HEK293 (cell line): ENCODE measurements at regions not wholly inside any gene's neighbourhood (a gene's known extent, or its start where the extent isn't known, plus 50 kb on each side); places are given as distances from the start of the nearest gene placed in this dataset.

Experiments
- CTCF ChIA-PET: fragments of 350-600 bp; formaldehyde crosslinking; extraction: SDS; loops from one replicate; lab custom pipeline; 2021; ENCODE audit warnings: antibody characterized with exemption; lab: Yijun Ruan, JAX
- POLR2A ChIA-PET: fragments of 300-600 bp; formaldehyde crosslinking; extraction: SDS; loops from one replicate; lab custom pipeline; 2020; ENCODE audit warnings: antibody characterized with exemption, inconsistent platforms; lab: Yijun Ruan, JAX
- H3K27ac ChIP-seq: fragments of 200-500 bp; sonication (Bioruptor generic); 2 replicates; pipeline ENCODE4 v1.5.1; 2014; ENCODE audit warnings: low read depth, low read length, control low read depth, inconsistent platforms; ENCODE audit errors: extremely low read depth
- H3K36me3 ChIP-seq, 2 experiments: fragments of 200-500 bp in 1 of 2; sonication (Bioruptor generic) in 1 of 2; 1 replicate in 1 of 2; 2 replicates in 1 of 2; pipeline ENCODE4 v1.5.1; 2014 to 2017; ENCODE audit warnings: inconsistent platforms in 2 of 2, low read length in 2 of 2; ENCODE audit not compliant: control insufficient read depth in 2 of 2, insufficient read depth in 1 of 2
- H3K4me1 ChIP-seq: fragments of 200-500 bp; sonication (Bioruptor generic); 2 replicates; pipeline ENCODE4 v1.5.1; 2014; ENCODE audit warnings: mild to moderate bottlenecking, low read length, inconsistent platforms; ENCODE audit not compliant: control insufficient read depth, insufficient read depth
- H3K4me3 ChIP-seq: 2 replicates; pipeline ENCODE4 v1.5.1; 2011; ENCODE audit warnings: low read depth, mild to moderate bottlenecking, control low read depth, low read length, moderate library complexity
- H3K9me3 ChIP-seq: fragments of 200-500 bp; sonication (Bioruptor generic); 2 replicates; pipeline ENCODE4 v1.5.1; 2014; ENCODE audit warnings: low read depth, low read length, inconsistent platforms; ENCODE audit not compliant: control insufficient read depth, insufficient read depth
- GFI1B ChIP-seq: fragments of 450-650 bp; formaldehyde crosslinking; IDR thresholded peaks from 2 replicates; pipeline ENCODE4 v1.5.1; 2016; ENCODE audit warnings: missing biosample characterization, missing genetic modification characterization
- GLI4 ChIP-seq: fragments of 450-650 bp; formaldehyde crosslinking; IDR thresholded peaks from 2 replicates; pipeline ENCODE4 v1.5.1; 2016; ENCODE audit warnings: missing biosample characterization, missing genetic modification characterization
- HOXD13 ChIP-seq: sonication (generic); formaldehyde crosslinking; IDR thresholded peaks from 2 replicates; pipeline ENCODE4 v1.8.0; 2022; ENCODE audit warnings: missing genetic modification reagents, borderline replicate concordance
- KLF8 ChIP-seq: fragments of 450-650 bp; formaldehyde crosslinking; IDR thresholded peaks from 2 replicates; pipeline ENCODE4 v1.5.1; 2016; ENCODE audit warnings: missing biosample characterization, missing genetic modification characterization
- ZNF146 ChIP-seq: fragments of 450-650 bp; formaldehyde crosslinking; IDR thresholded peaks from 2 replicates; pipeline ENCODE4 v1.5.1; 2016; ENCODE audit warnings: missing biosample characterization, missing genetic modification characterization
- ZNF211 ChIP-seq: fragments of 450-650 bp; formaldehyde crosslinking; IDR thresholded peaks from 2 replicates; pipeline ENCODE4 v1.5.1; 2016; ENCODE audit warnings: low read depth, missing biosample characterization, missing genetic modification characterization
- ZNF239 ChIP-seq: fragments of 450-650 bp; formaldehyde crosslinking; IDR thresholded peaks from 2 replicates; pipeline ENCODE4 v1.5.1; 2016; ENCODE audit warnings: missing biosample characterization, missing genetic modification characterization
- ZNF302 ChIP-seq: fragments of 450-650 bp; formaldehyde crosslinking; IDR thresholded peaks from 2 replicates; pipeline ENCODE4 v1.5.1; 2016; ENCODE audit warnings: missing biosample characterization, missing genetic modification characterization, low read depth
- ZNF391 ChIP-seq: fragments of 450-650 bp; formaldehyde crosslinking; IDR thresholded peaks from 2 replicates; pipeline ENCODE4 v1.5.1; 2016; ENCODE audit warnings: low read depth, missing biosample characterization, missing genetic modification characterization, borderline replicate concordance
- ZNF394 ChIP-seq: fragments of 450-650 bp; formaldehyde crosslinking; IDR thresholded peaks from 2 replicates; pipeline ENCODE4 v1.5.1; 2016; ENCODE audit warnings: missing biosample characterization, missing genetic modification characterization, mild to moderate bottlenecking, moderate library complexity, borderline replicate concordance
- ZNF404 ChIP-seq: fragments of 450-650 bp; formaldehyde crosslinking; IDR thresholded peaks from 2 replicates; pipeline ENCODE4 v1.5.1; 2017; ENCODE audit warnings: missing biosample characterization, missing genetic modification characterization
- ZNF510 ChIP-seq: fragments of 450-650 bp; formaldehyde crosslinking; IDR thresholded peaks from 2 replicates; pipeline ENCODE4 v1.5.1; 2018; ENCODE audit warnings: mild to moderate bottlenecking, missing genetic modification characterization, missing biosample characterization; ENCODE audit not compliant: insufficient replicate concordance
- ZNF585B ChIP-seq: fragments of 450-650 bp; formaldehyde crosslinking; IDR thresholded peaks from 2 replicates; pipeline ENCODE4 v1.5.1; 2016; ENCODE audit warnings: missing biosample characterization, missing genetic modification characterization
- ZNF624 ChIP-seq: fragments of 450-650 bp; formaldehyde crosslinking; IDR thresholded peaks from 2 replicates; pipeline ENCODE4 v1.5.1; 2017; ENCODE audit warnings: missing biosample characterization, missing genetic modification characterization
- ZNF645 ChIP-seq: fragments of 450-650 bp; formaldehyde crosslinking; IDR thresholded peaks from 2 replicates; pipeline ENCODE4; 2016; ENCODE audit warnings: missing biosample characterization, missing genetic modification characterization
- TF ChIP-seq, protein P1 (sequence below): fragments of 450-650 bp; formaldehyde crosslinking; IDR thresholded peaks from 2 replicates; pipeline ENCODE4 v1.5.1; 2016; ENCODE audit warnings: missing biosample characterization, missing genetic modification characterization, borderline replicate concordance
- TF ChIP-seq, protein P2 (sequence below): fragments of 450-650 bp; formaldehyde crosslinking; IDR thresholded peaks from 2 replicates; pipeline ENCODE4 v1.5.1; 2016; ENCODE audit warnings: missing biosample characterization, missing genetic modification characterization
- TF ChIP-seq, protein P3 (sequence below): fragments of 450-650 bp; formaldehyde crosslinking; IDR thresholded peaks from 2 replicates; pipeline ENCODE4 v1.5.1; 2016; ENCODE audit warnings: missing biosample characterization, missing genetic modification characterization
- TF ChIP-seq, protein P4 (sequence below): fragments of 450-650 bp; formaldehyde crosslinking; IDR thresholded peaks from 2 replicates; pipeline ENCODE4 v1.5.1; 2016; ENCODE audit warnings: missing biosample characterization, missing genetic modification characterization
- TF ChIP-seq, protein P5 (sequence below): fragments of 450-650 bp; formaldehyde crosslinking; IDR thresholded peaks from 2 replicates; pipeline ENCODE4 v1.5.1; 2017; ENCODE audit warnings: missing biosample characterization, missing genetic modification characterization

DNA sequence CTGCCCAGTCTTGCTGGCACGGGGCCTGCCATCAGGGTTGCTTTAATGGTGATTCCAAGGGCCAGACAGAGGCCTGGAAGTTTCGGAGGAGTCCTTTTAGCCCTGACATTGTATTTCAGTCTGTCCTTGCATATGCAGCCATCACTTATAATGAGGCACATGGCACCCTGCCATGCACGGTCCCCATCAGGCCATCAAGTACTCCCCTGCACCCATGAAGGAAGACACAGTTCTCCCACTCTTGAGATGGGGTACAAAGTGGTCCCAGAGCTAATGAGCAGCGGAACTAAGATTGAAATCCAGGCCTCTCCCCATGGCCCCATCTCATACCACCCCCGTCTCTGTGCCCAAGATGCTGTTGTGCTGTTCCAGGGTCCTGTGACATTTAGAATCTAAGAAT lies 596.6 kb downstream of the PTPRU start:
- no peak for TF ChIP-seq GLI4 (tag by site-specific recombination)
- no peak for TF ChIP-seq ZNF624
- TF ChIP-seq ZNF645 (tag by site-specific recombination) = no peak
- TF ChIP-seq, protein P1, sequence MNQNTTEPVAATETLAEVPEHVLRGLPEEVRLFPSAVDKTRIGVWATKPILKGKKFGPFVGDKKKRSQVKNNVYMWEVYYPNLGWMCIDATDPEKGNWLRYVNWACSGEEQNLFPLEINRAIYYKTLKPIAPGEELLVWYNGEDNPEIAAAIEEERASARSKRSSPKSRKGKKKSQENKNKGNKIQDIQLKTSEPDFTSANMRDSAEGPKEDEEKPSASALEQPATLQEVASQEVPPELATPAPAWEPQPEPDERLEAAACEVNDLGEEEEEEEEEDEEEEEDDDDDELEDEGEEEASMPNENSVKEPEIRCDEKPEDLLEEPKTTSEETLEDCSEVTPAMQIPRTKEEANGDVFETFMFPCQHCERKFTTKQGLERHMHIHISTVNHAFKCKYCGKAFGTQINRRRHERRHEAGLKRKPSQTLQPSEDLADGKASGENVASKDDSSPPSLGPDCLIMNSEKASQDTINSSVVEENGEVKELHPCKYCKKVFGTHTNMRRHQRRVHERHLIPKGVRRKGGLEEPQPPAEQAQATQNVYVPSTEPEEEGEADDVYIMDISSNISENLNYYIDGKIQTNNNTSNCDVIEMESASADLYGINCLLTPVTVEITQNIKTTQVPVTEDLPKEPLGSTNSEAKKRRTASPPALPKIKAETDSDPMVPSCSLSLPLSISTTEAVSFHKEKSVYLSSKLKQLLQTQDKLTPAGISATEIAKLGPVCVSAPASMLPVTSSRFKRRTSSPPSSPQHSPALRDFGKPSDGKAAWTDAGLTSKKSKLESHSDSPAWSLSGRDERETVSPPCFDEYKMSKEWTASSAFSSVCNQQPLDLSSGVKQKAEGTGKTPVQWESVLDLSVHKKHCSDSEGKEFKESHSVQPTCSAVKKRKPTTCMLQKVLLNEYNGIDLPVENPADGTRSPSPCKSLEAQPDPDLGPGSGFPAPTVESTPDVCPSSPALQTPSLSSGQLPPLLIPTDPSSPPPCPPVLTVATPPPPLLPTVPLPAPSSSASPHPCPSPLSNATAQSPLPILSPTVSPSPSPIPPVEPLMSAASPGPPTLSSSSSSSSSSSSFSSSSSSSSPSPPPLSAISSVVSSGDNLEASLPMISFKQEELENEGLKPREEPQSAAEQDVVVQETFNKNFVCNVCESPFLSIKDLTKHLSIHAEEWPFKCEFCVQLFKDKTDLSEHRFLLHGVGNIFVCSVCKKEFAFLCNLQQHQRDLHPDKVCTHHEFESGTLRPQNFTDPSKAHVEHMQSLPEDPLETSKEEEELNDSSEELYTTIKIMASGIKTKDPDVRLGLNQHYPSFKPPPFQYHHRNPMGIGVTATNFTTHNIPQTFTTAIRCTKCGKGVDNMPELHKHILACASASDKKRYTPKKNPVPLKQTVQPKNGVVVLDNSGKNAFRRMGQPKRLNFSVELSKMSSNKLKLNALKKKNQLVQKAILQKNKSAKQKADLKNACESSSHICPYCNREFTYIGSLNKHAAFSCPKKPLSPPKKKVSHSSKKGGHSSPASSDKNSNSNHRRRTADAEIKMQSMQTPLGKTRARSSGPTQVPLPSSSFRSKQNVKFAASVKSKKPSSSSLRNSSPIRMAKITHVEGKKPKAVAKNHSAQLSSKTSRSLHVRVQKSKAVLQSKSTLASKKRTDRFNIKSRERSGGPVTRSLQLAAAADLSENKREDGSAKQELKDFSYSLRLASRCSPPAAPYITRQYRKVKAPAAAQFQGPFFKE (tag by site-specific recombination) = no peak
- TF ChIP-seq, protein P2, sequence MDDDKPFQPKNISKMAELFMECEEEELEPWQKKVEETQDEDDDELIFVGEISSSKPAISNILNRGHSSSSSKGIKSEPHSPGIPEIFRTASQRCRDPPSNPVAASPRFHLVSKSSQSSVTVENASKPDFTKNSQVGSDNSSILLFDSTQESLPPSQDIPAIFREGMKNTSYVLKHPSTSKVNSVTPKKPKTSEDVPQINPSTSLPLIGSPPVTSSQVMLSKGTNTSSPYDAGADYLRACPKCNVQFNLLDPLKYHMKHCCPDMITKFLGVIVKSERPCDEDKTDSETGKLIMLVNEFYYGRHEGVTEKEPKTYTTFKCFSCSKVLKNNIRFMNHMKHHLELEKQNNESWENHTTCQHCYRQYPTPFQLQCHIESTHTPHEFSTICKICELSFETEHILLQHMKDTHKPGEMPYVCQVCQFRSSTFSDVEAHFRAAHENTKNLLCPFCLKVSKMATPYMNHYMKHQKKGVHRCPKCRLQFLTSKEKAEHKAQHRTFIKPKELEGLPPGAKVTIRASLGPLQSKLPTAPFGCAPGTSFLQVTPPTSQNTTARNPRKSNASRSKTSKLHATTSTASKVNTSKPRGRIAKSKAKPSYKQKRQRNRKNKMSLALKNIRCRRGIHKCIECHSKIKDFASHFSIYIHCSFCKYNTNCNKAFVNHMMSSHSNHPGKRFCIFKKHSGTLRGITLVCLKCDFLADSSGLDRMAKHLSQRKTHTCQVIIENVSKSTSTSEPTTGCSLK = no peak
- TF ChIP-seq ZNF585B = no peak
- TF ChIP-seq, protein P3, sequence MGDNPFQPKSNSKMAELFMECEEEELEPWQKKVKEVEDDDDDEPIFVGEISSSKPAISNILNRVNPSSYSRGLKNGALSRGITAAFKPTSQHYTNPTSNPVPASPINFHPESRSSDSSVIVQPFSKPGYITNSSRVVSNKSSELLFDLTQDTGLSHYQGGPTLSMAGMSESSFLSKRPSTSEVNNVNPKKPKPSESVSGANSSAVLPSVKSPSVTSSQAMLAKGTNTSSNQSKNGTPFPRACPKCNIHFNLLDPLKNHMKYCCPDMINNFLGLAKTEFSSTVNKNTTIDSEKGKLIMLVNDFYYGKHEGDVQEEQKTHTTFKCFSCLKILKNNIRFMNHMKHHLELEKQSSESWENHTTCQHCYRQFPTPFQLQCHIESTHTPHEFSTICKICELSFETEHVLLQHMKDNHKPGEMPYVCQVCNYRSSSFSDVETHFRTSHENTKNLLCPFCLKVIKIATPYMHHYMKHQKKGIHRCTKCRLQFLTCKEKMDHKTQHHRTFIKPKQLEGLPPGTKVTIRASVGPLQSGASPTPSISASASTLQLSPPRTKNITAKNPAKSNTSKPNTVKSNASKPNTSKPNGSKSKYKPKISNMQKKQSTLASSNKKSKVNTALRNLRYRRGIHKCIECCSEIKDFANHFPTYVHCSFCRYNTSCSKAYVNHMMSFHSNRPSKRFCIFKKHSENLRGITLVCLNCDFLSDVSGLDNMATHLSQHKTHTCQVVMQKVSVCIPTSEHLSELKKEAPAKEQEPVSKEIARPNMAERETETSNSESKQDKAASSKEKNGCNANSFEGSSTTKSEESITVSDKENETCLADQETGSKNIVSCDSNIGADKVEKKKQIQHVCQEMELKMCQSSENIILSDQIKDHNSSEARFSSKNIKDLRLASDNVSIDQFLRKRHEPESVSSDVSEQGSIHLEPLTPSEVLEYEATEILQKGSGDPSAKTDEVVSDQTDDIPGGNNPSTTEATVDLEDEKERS (tag by site-specific recombination) = no peak
- no peak for TF ChIP-seq ZNF302 (tag by site-specific recombination)
- no peak for TF ChIP-seq ZNF391 (tag by site-specific recombination)
- no peak for TF ChIP-seq ZNF404 (tag by site-specific recombination)
- TF ChIP-seq ZNF239 (tag by site-specific recombination) = no peak
- TF ChIP-seq ZNF510 (tag by site-specific recombination) = no peak
- TF ChIP-seq ZNF146 (tag by site-specific recombination) = no peak
- TF ChIP-seq GFI1B (tag by site-specific recombination) = no peak
- no peak for TF ChIP-seq KLF8 (tag by site-specific recombination)
- TF ChIP-seq, protein P4, sequence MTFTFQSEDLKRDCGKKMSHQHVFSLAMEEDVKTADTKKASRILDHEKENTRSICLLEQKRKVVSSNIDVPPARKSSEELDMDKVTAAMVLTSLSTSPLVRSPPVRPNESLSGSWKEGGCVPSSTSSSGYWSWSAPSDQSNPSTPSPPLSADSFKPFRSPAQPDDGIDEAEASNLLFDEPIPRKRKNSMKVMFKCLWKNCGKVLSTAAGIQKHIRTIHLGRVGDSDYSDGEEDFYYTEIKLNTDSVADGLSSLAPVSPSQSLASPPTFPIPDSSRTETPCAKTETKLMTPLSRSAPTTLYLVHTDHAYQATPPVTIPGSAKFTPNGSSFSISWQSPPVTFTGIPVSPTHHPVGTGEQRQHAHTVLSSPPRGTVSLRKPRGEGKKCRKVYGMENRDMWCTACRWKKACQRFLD (tag by site-specific recombination) = no peak
- no peak for TF ChIP-seq HOXD13
- TF ChIP-seq, protein P5, sequence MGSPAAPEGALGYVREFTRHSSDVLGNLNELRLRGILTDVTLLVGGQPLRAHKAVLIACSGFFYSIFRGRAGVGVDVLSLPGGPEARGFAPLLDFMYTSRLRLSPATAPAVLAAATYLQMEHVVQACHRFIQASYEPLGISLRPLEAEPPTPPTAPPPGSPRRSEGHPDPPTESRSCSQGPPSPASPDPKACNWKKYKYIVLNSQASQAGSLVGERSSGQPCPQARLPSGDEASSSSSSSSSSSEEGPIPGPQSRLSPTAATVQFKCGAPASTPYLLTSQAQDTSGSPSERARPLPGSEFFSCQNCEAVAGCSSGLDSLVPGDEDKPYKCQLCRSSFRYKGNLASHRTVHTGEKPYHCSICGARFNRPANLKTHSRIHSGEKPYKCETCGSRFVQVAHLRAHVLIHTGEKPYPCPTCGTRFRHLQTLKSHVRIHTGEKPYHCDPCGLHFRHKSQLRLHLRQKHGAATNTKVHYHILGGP = no peak
- TF ChIP-seq ZNF394 (tag by site-specific recombination) = no peak
- TF ChIP-seq ZNF211 (tag by site-specific recombination) = no peak
- TF ChIP-seq, all 188 proteins: peak for 0
- ChIA-PET CTCF (no interaction called here), POLR2A (no interaction called here)
- Histone ChIP-seq H3K4me1 (no peaks in the 10 kb centered on the region), H3K27ac (no peak overlapping the region), H3K36me3 (no peaks in the 10 kb centered on the region), H3K4me3 (no peak overlapping the region), H3K9me3 (no peaks in the 10 kb centered on the region)
